GM12878 (cell line): ENCODE measurements at regions not wholly inside any gene's neighbourhood (a gene's known extent, or its start where the extent isn't known, plus 50 kb on each side); places are given as distances from the start of the nearest gene placed in this dataset.

ENCODE experiments used
- ATAC-seq: fragments of 200-7000 bp; cut with Tn5 transposase; 3 replicates; pipeline ENCODE4 v1.9.1; 2020; ENCODE audit warnings: mild to moderate bottlenecking, moderate library complexity
- BruUV-seq: library from RNA; stranded (reverse); fragments of 400-500 nt; replicated peaks from 2 replicates; lab custom pipeline; 2021; lab: Mats Ljungman, UMichigan
- CTCF ChIA-PET: fragments of 300-600 bp; sonication (Branson Sonifier 250); formaldehyde crosslinking; extraction: SDS; loops from one replicate; lab custom pipeline; 2021; ENCODE audit warnings: inconsistent platforms; lab: Yijun Ruan, JAX
- POLR2A ChIA-PET: fragments of 350-600 bp; formaldehyde crosslinking; extraction: SDS; loops from one replicate; lab custom pipeline; 2021; ENCODE audit warnings: inconsistent platforms; lab: Charles Lee
- RAD21 ChIA-PET: fragments of 300-600 bp; sonication (Branson Sonifier 250); formaldehyde crosslinking; loops from one replicate; lab custom pipeline; 2023; ENCODE audit warnings: antibody characterized with exemption; ENCODE audit not compliant: unreplicated experiment; lab: Charles Lee
- SMC1A ChIA-PET: fragments of 300-600 bp; sonication (Branson Sonifier 250); formaldehyde crosslinking; loops from one replicate; lab custom pipeline; 2023; ENCODE audit not compliant: unreplicated experiment, uncharacterized antibody; lab: Charles Lee
- DNase-seq: peaks from one replicate; pipeline ENCODE4 v3.0.0-alpha.2; 2011; ENCODE audit warnings: low read depth, low spot score
- FAIRE-seq: peaks from 3 replicates; lab custom pipeline; 2011; peaks lifted over from hg19 to GRCh38; lab: Jason Lieb, UNC
- H2AFZ ChIP-seq: 2 replicates; pipeline ENCODE4 v1.6.0; 2011; ENCODE audit warnings: low read depth, low read length, control low read depth; ENCODE audit not compliant: control insufficient read depth
- H3K27ac ChIP-seq: 2 replicates; pipeline ENCODE4 v1.5.1; 2011; ENCODE audit warnings: control low read depth; ENCODE audit not compliant: control insufficient read depth, insufficient read depth
- H3K27me3 ChIP-seq, 2 experiments: replicated peaks in 1 of 2; 2 replicates each; pipeline versions ENCODE4 v1.6.0 to v1.6.1; 2011; ENCODE audit warnings: low read length in 1 of 2; ENCODE audit not compliant: control insufficient read depth in 2 of 2, insufficient read depth in 2 of 2
- H3K36me3 ChIP-seq, 2 experiments: 2 replicates each; pipeline ENCODE4 v1.5.1; 2011; ENCODE audit warnings: low read length in 1 of 2; ENCODE audit not compliant: control insufficient read depth in 2 of 2, insufficient read depth in 2 of 2
- H3K4me1 ChIP-seq: 2 replicates; pipeline ENCODE4 v1.6.1; 2011; ENCODE audit warnings: mild to moderate bottlenecking, low read length, moderate library complexity, mixed read lengths; ENCODE audit not compliant: control insufficient read depth, insufficient read depth
- H3K4me2 ChIP-seq: 2 replicates; pipeline ENCODE4 v1.6.0; 2011; ENCODE audit warnings: control low read depth; ENCODE audit not compliant: control insufficient read depth, insufficient read depth
- H3K4me3 ChIP-seq: fragments of 200-600 bp; sonication (generic); 2 replicates; pipeline ENCODE4 v1.5.1; 2016
- H3K79me2 ChIP-seq: 2 replicates; pipeline ENCODE4 v1.6.0; 2011; ENCODE audit warnings: low read length; ENCODE audit not compliant: control insufficient read depth, insufficient read depth
- H3K9ac ChIP-seq: 2 replicates; pipeline ENCODE4 v1.8.0; 2011; ENCODE audit warnings: low read length, control low read depth, mixed read lengths; ENCODE audit not compliant: control insufficient read depth, insufficient read depth
- H3K9me3 ChIP-seq: replicated peaks from 3 replicates; pipeline ENCODE4 v1.5.1; 2011; ENCODE audit warnings: mild to moderate bottlenecking, low read length; ENCODE audit not compliant: control insufficient read depth, insufficient read depth
- H4K20me1 ChIP-seq: 2 replicates; pipeline ENCODE4 v1.6.0; 2011; ENCODE audit not compliant: control insufficient read depth, insufficient read depth
- CEBPB ChIP-seq, 2 experiments: fragments of 150-350 bp in 1 of 2; IDR thresholded peaks; 2 replicates each; pipeline ENCODE4 v1.6.1; 2012 to 2014; ENCODE audit warnings: low read depth in 2 of 2, low read length in 2 of 2, borderline replicate concordance in 1 of 2, inconsistent platforms in 1 of 2
- CUX1 ChIP-seq: IDR thresholded peaks from 2 replicates; pipeline ENCODE4 v1.6.1; 2012; ENCODE audit warnings: improper control_type of control experiment, low read depth, low read length; ENCODE audit not compliant: insufficient replicate concordance
- DPF2 ChIP-seq: fragments of 450-650 bp; IDR thresholded peaks from 2 replicates; pipeline ENCODE4 v1.6.1; 2017; ENCODE audit warnings: mild to moderate bottlenecking
- MLLT1 ChIP-seq: fragments of 450-650 bp; IDR thresholded peaks from 2 replicates; pipeline ENCODE4 v1.6.1; 2016; ENCODE audit warnings: mild to moderate bottlenecking
- MXI1 ChIP-seq: fragments of 150-350 bp; IDR thresholded peaks from 2 replicates; pipeline ENCODE4 v1.6.1; 2011; ENCODE audit warnings: low read depth, mild to moderate bottlenecking, inconsistent platforms, low read length, improper control_type of control experiment
- NFIC ChIP-seq: IDR thresholded peaks from 2 replicates; pipeline ENCODE4 v1.6.1; 2012; ENCODE audit warnings: low read depth, mild to moderate bottlenecking, inconsistent platforms, low read length, moderate library complexity
- NFXL1 ChIP-seq: fragments of 450-650 bp; IDR thresholded peaks from 2 replicates; pipeline ENCODE4 v1.6.1; 2017; ENCODE audit warnings: antibody characterized with exemption, mild to moderate bottlenecking, borderline replicate concordance
- RBBP5 ChIP-seq: fragments of 200-600 bp; sonication (generic); conservative IDR thresholded peaks from 2 replicates; pipeline ENCODE4 v1.6.1; 2016
- SREBF2 ChIP-seq: IDR thresholded peaks from 2 replicates; pipeline ENCODE4 v1.6.1; 2012; ENCODE audit warnings: mild to moderate bottlenecking, low read length
- TCF3 ChIP-seq: IDR thresholded peaks from 2 replicates; pipeline ENCODE4 v1.6.1; 2012; ENCODE audit warnings: low read depth, mild to moderate bottlenecking, low read length, borderline replicate concordance; ENCODE audit not compliant: insufficient read depth
- YBX1 ChIP-seq: fragments of 450-650 bp; IDR thresholded peaks from 2 replicates; pipeline ENCODE4 v1.6.1; 2016; ENCODE audit warnings: antibody characterized with exemption
- ZBED1 ChIP-seq: IDR thresholded peaks from 2 replicates; pipeline ENCODE4 v1.6.1; 2016; ENCODE audit warnings: borderline replicate concordance
- ZBTB33 ChIP-seq: fragments of 450-650 bp; IDR thresholded peaks from 2 replicates; pipeline ENCODE4 v1.6.1; 2017; ENCODE audit warnings: mild to moderate bottlenecking
- ZNF622 ChIP-seq: fragments of 450-650 bp; IDR thresholded peaks from 2 replicates; pipeline ENCODE4 v1.6.1; 2017; ENCODE audit warnings: mild to moderate bottlenecking, inconsistent platforms
- WGBS: methylation state at CpG from one replicate; pipeline ENCODE4 v1.1.6; 2016; ENCODE audit warnings: low lambda C conversion rate; ENCODE audit not compliant: insufficient replicate concordance, insufficient coverage; ENCODE audit errors: missing lambda C conversion rate; 5-methylcytosine and 5-hydroxymethylcytosine counted together
- in situ Hi-C: fragments of 300-500 bp; cut with MboI; formaldehyde crosslinking; loops from 9 replicates; pipeline ENCODE4 v1.14.3; 2018; ENCODE audit warnings: mixed read lengths
- intact Hi-C: fragments of 100-400 bp; cut with micrococcal nuclease; formaldehyde crosslinking; loops from one replicate; pipeline ENCODE4 v1.14.2; 2022; ENCODE audit not compliant: unreplicated experiment

- intact Hi-C loops (no loop called here), in situ Hi-C loops (no loop called here)
- no peak overlapping the region for H3K4me3 ChIP-seq
- no peaks in the 10 kb centered on the region for H3K4me1 ChIP-seq
- POLR2A ChIA-PET, result no interaction called here
- TF ChIP-seq ZNF622 (no peak), DPF2 (no peak), CEBPB (IDR thresholded peaks at IDR 0.05; ENCODE audit: borderline replicate concordance in 1 of 2, low read depth in 2 of 2, low read length in 2 of 2) (no peak), NFXL1 (no peak), CUX1 (no peak), ZBED1 (no peak), YBX1 (no peak), ZBTB33 (no peak), MXI1 (no peak), SREBF2 (no peak), TCF3 (no peak), NFIC (no peak), MLLT1 (no peak), RBBP5 (no peak)
- TF ChIP-seq, all 136 proteins: peak for 0
- no TSS peak for BruUV-seq
- H3K79me2 ChIP-seq, result no peaks in the 10 kb centered on the region
- no peak for ATAC-seq
- H3K9me3 ChIP-seq, result no peaks in the 10 kb centered on the region
- ChIA-PET SMC1A (interaction anchor here (1.7 kb wide), 1 partner anchor 15 kb away, joined by 3 read pairs; no protein-coding TSS in a partner anchor), RAD21 (no interaction called here), CTCF (no interaction called here)
- no peak overlapping the region for H2AFZ ChIP-seq
- FAIRE-seq, result no peak
- 13% methylated on average over 3 of the region's 3 CpGs for WGBS
- H4K20me1 ChIP-seq, result no peaks in the 10 kb centered on the region
- H3K9ac ChIP-seq, result no peak overlapping the region
- H3K27ac ChIP-seq, result no peak overlapping the region
- no peak for DNase-seq
- H3K27me3 ChIP-seq, result no peaks in the 10 kb centered on the region
- no peak overlapping the region for H3K4me2 ChIP-seq
- H3K36me3 ChIP-seq, result no peaks in the 10 kb centered on the region
These were observed 55.0 kb downstream of the IRX5 start for GRCh38 chr16:54985668-54986067.
